ENCODE measurements at regions not wholly inside any gene's neighbourhood (a gene's known extent, or its start where the extent isn't known, plus 50 kb on each side); places are given as distances from the start of the nearest gene placed in this dataset.

DNA sequence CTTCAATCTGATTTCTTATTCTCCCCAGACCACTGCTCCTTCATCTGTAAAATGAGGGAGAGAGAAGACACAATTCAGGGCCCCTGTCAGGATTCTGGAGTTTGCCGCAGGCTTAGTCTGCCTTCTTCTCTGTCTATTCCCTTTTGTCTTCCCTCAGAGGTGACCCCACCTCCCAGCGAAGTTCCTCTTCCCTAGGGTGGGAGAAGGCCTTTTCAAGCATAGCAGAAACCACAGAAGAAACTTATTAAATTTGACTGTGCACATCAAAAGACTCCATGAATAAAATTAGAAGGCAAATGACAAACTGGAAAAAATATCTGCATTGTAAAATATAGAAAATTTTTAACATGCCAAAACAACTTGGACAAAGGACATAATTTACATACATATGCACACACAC is 148.8 kb downstream of the HNRNPD start:
- Histone ChIP-seq H3K4me1 (ENCODE audit: control insufficient read depth, extremely low read depth, insufficient read depth, low read length) (no peaks in the 10 kb centered on the region), H2AFZ (ENCODE audit: low read length) (no peak overlapping the region), H3K4me2 (ENCODE audit: extremely low read depth, insufficient read depth, low read length) (no peak overlapping the region), H3K79me2 (ENCODE audit: control insufficient read depth, insufficient read depth, low read length) (no peaks in the 10 kb centered on the region), H4K20me1 (ENCODE audit: control insufficient read depth, extremely low read depth, insufficient read depth, low read length) (no peaks in the 10 kb centered on the region), H3K27me3 (ENCODE audit: control insufficient read depth, insufficient read depth, low read length) (no peaks in the 10 kb centered on the region), H3K36me3 (ENCODE audit: control insufficient read depth, insufficient read depth, low read length) (no peaks in the 10 kb centered on the region), H3K9me3 (ENCODE audit: control insufficient read depth, insufficient read depth, low read depth, low read length) (no peaks in the 10 kb centered on the region), H3K4me3 (replicated peaks in 1 of 4; ENCODE audit: control extremely low read depth in 1 of 4, insufficient read depth in 1 of 4, low read depth in 3 of 4, low read length in 4 of 4) (no peak overlapping the region), H3K9ac (ENCODE audit: insufficient read depth, low read length) (no peak overlapping the region), H3K27ac (ENCODE audit: insufficient read depth, low read length) (no peak overlapping the region)
- no peak for TF ChIP-seq EZH2 (IDR thresholded peaks at IDR 0.05; ENCODE audit: low read length, missing control alignments)
- TF ChIP-seq, protein P1, sequence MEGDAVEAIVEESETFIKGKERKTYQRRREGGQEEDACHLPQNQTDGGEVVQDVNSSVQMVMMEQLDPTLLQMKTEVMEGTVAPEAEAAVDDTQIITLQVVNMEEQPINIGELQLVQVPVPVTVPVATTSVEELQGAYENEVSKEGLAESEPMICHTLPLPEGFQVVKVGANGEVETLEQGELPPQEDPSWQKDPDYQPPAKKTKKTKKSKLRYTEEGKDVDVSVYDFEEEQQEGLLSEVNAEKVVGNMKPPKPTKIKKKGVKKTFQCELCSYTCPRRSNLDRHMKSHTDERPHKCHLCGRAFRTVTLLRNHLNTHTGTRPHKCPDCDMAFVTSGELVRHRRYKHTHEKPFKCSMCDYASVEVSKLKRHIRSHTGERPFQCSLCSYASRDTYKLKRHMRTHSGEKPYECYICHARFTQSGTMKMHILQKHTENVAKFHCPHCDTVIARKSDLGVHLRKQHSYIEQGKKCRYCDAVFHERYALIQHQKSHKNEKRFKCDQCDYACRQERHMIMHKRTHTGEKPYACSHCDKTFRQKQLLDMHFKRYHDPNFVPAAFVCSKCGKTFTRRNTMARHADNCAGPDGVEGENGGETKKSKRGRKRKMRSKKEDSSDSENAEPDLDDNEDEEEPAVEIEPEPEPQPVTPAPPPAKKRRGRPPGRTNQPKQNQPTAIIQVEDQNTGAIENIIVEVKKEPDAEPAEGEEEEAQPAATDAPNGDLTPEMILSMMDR (conservative IDR thresholded peaks at IDR 0.05 in 1 of 2, IDR thresholded peaks at IDR 0.05 in 1 of 2; ENCODE audit: low read depth in 1 of 2, low read length in 2 of 2): no peak
- no peak for DNase-seq (ENCODE audit: low read depth in 2 of 2)

DNA sequence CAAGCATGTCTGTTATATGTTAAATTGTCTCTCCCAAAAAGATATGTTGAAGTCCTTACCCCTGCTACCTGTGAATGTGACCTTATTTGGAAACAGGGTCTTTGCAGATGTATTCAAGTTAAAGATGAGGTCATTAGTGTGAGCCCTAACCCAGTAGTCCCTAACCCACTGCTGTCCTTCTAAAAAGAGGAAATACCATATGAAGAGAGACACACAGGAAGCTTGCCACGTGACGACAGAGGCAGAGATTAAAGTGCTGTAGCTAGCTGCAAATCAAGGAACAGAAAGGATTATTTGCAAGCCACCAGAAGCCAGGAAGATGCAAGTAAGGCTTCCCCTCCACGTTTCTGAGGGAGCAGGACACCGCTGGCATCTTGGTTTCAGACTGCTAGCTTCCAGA is 150.1 kb downstream of the HNRNPD start:
- Histone ChIP-seq H3K4me3 (replicated peaks in 1 of 4; ENCODE audit: control extremely low read depth in 1 of 4, insufficient read depth in 1 of 4, low read depth in 3 of 4, low read length in 4 of 4) (no peak overlapping the region), H3K9ac (ENCODE audit: insufficient read depth, low read length) (no peak overlapping the region), H2AFZ (ENCODE audit: low read length) (no peak overlapping the region), H3K9me3 (ENCODE audit: control insufficient read depth, insufficient read depth, low read depth, low read length) (no peaks in the 10 kb centered on the region), H3K27ac (ENCODE audit: insufficient read depth, low read length) (no peak overlapping the region), H3K4me2 (ENCODE audit: extremely low read depth, insufficient read depth, low read length) (no peak overlapping the region), H3K4me1 (ENCODE audit: control insufficient read depth, extremely low read depth, insufficient read depth, low read length) (no peaks in the 10 kb centered on the region), H3K36me3 (ENCODE audit: control insufficient read depth, insufficient read depth, low read length) (no peaks in the 10 kb centered on the region), H4K20me1 (ENCODE audit: control insufficient read depth, extremely low read depth, insufficient read depth, low read length) (no peaks in the 10 kb centered on the region), H3K27me3 (ENCODE audit: control insufficient read depth, insufficient read depth, low read length) (no peaks in the 10 kb centered on the region), H3K79me2 (ENCODE audit: control insufficient read depth, insufficient read depth, low read length) (no peaks in the 10 kb centered on the region)
- no peak for DNase-seq (ENCODE audit: low read depth in 2 of 2)
- TF ChIP-seq, protein P1 (conservative IDR thresholded peaks at IDR 0.05 in 1 of 2, IDR thresholded peaks at IDR 0.05 in 1 of 2; ENCODE audit: low read depth in 1 of 2, low read length in 2 of 2): no peak
- TF ChIP-seq EZH2 (IDR thresholded peaks at IDR 0.05; ENCODE audit: low read length, missing control alignments): no peak

DNA sequence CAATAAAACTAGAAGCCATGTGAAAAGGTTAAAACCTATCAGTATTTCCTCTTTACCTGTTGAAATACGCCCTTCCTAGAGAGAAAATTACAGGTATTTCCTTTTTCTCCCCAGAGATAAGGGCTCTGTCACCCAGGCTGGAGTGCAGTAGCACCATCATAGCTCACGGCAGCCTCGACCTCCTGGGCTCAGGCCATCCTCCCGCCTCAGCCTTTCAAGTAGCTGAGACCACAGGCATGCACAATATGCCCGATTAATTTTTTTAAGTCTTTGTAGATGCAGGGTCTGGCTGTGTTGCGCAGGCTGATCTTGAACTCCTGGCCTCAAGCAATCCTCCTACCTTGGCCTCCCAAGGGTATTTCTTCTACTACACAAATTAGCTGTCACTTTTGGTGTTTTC is 154.4 kb downstream of the HNRNPD start:
- TF ChIP-seq, protein P1 (conservative IDR thresholded peaks at IDR 0.05 in 1 of 2, IDR thresholded peaks at IDR 0.05 in 1 of 2; ENCODE audit: low read depth in 1 of 2, low read length in 2 of 2): no peak
- no peak for TF ChIP-seq EZH2 (IDR thresholded peaks at IDR 0.05; ENCODE audit: low read length, missing control alignments)
- no peaks in the 10 kb centered on the region for H3K36me3 ChIP-seq (ENCODE audit: control insufficient read depth, insufficient read depth, low read length)
- no peaks in the 10 kb centered on the region for H3K79me2 ChIP-seq (ENCODE audit: control insufficient read depth, insufficient read depth, low read length)
- no peaks in the 10 kb centered on the region for H3K9me3 ChIP-seq (ENCODE audit: control insufficient read depth, insufficient read depth, low read depth, low read length)
- H3K4me3 ChIP-seq (replicated peaks in 1 of 4; ENCODE audit: control extremely low read depth in 1 of 4, insufficient read depth in 1 of 4, low read depth in 3 of 4, low read length in 4 of 4): no peak overlapping the region
- no peak overlapping the region for H3K9ac ChIP-seq (ENCODE audit: insufficient read depth, low read length)
- no peaks in the 10 kb centered on the region for H3K4me1 ChIP-seq (ENCODE audit: control insufficient read depth, extremely low read depth, insufficient read depth, low read length)
- no peaks in the 10 kb centered on the region for H3K27me3 ChIP-seq (ENCODE audit: control insufficient read depth, insufficient read depth, low read length)
- no peak for DNase-seq (ENCODE audit: low read depth in 2 of 2)
- H4K20me1 ChIP-seq (ENCODE audit: control insufficient read depth, extremely low read depth, insufficient read depth, low read length): no peaks in the 10 kb centered on the region
- H3K27ac ChIP-seq (ENCODE audit: insufficient read depth, low read length): no peak overlapping the region
- no peak overlapping the region for H3K4me2 ChIP-seq (ENCODE audit: extremely low read depth, insufficient read depth, low read length)
- no peak overlapping the region for H2AFZ ChIP-seq (ENCODE audit: low read length)
